Neural cell (in vitro differentiated cells): ENCODE measurements at regions not wholly inside any gene's neighbourhood (a gene's known extent, or its start where the extent isn't known, plus 50 kb on each side); places are given as distances from the start of the nearest gene placed in this dataset.

Experiments
- H2AFZ ChIP-seq: fragments of 200-600, 300-800 bp; sonication (generic), shearing (Covaris generic); 2 replicates; pipeline ENCODE4 v1.6.0; 2014; ENCODE audit warnings: low read depth, mild to moderate bottlenecking, antibody characterized with exemption, low read length, moderate library complexity
- H3F3A ChIP-seq: fragments of 200-600 bp; shearing (Covaris generic); 2 replicates; pipeline ENCODE4 v1.6.1; 2016; ENCODE audit warnings: mild to moderate bottlenecking, moderate library complexity, mixed read lengths, antibody characterized with exemption, low read length; ENCODE audit not compliant: insufficient read depth, poor library complexity, severe bottlenecking
- H3K27ac ChIP-seq: fragments of 200-600, 300-800 bp; sonication (generic), shearing (Covaris generic); 2 replicates; pipeline ENCODE4 v1.5.1; 2014; ENCODE audit warnings: mild to moderate bottlenecking, low read length, moderate library complexity
- H3K27me3 ChIP-seq: fragments of 300-800, 200-600 bp; sonication (generic), shearing (Covaris generic); 2 replicates; pipeline ENCODE4 v1.6.0; 2014; ENCODE audit warnings: mild to moderate bottlenecking, low read depth, low read length, moderate library complexity; ENCODE audit not compliant: insufficient read depth
- H3K36me3 ChIP-seq: fragments of 300-800, 200-600 bp; sonication (generic), shearing (Covaris generic); 2 replicates; pipeline ENCODE4 v1.5.1; 2014; ENCODE audit warnings: mild to moderate bottlenecking, antibody characterized with exemption, low read length, moderate library complexity; ENCODE audit not compliant: insufficient read depth
- H3K4me2 ChIP-seq: fragments of 300-800, 200-600 bp; sonication (generic), shearing (Covaris generic); 2 replicates; pipeline ENCODE4 v1.6.0; 2014; ENCODE audit warnings: mild to moderate bottlenecking, low read length
- H3K4me3 ChIP-seq: fragments of 300-800, 200-600 bp; sonication (generic), shearing (Covaris generic); 2 replicates; pipeline ENCODE4 v1.5.1; 2014; ENCODE audit warnings: mild to moderate bottlenecking, low read length, moderate library complexity
- H3K79me2 ChIP-seq: fragments of 200-600 bp; shearing (Covaris generic); replicated peaks from 2 replicates; pipeline ENCODE4 v1.6.0; 2014; ENCODE audit warnings: mild to moderate bottlenecking, low read length, moderate library complexity; ENCODE audit not compliant: insufficient read depth
- H3K9ac ChIP-seq: fragments of 300-800, 200-600 bp; sonication (generic), shearing (Covaris generic); 2 replicates; pipeline ENCODE4 v1.6.1; 2016; ENCODE audit warnings: mild to moderate bottlenecking, low read length, mixed read lengths
- H3K9me2 ChIP-seq: fragments of 200-600 bp; shearing (Covaris generic); 2 replicates; pipeline ENCODE4 v1.6.1; 2016; ENCODE audit warnings: mild to moderate bottlenecking, low read length, mixed read lengths; ENCODE audit not compliant: insufficient read depth
- H3K9me3 ChIP-seq: fragments of 200-600, 300-800 bp; sonication (generic), shearing (Covaris generic); 2 replicates; pipeline ENCODE4 v1.6.1; 2016; ENCODE audit warnings: mild to moderate bottlenecking, mixed run types, low read length, moderate library complexity, mixed read lengths
- H4K20me1 ChIP-seq: fragments of 200-600 bp; shearing (Covaris generic); 2 replicates; pipeline ENCODE4 v1.6.1; 2016; ENCODE audit warnings: mild to moderate bottlenecking, mixed run types; ENCODE audit not compliant: insufficient read depth
- CTCF ChIP-seq: fragments of 450-650 bp; IDR thresholded peaks from 2 replicates; pipeline ENCODE4 v1.5.1; 2014; ENCODE audit warnings: antibody characterized with exemption, mild to moderate bottlenecking, moderate library complexity; ENCODE audit not compliant: poor library complexity, severe bottlenecking
- EP300 ChIP-seq: fragments of 450-650 bp; conservative IDR thresholded peaks from 2 replicates; pipeline ENCODE4 v1.6.1; 2014; ENCODE audit warnings: antibody characterized with exemption, mild to moderate bottlenecking, moderate library complexity; ENCODE audit not compliant: poor library complexity, severe bottlenecking
- EZH2 ChIP-seq: fragments of 200-600, 300-800 bp; shearing (Covaris generic), sonication (generic); IDR thresholded peaks from 2 replicates; pipeline ENCODE4 v1.6.1; 2014; ENCODE audit warnings: antibody characterized with exemption, low read length, borderline replicate concordance, mild to moderate bottlenecking; ENCODE audit not compliant: insufficient read depth, poor library complexity, severe bottlenecking
- MXI1 ChIP-seq: fragments of 450-650 bp; conservative IDR thresholded peaks from 2 replicates; pipeline ENCODE4 v1.6.1; 2014; ENCODE audit warnings: antibody characterized with exemption, mild to moderate bottlenecking; ENCODE audit not compliant: poor library complexity, severe bottlenecking
- POLR2AphosphoS5 ChIP-seq: IDR thresholded peaks from 2 replicates; pipeline ENCODE4 v1.6.1; 2012
- RAD21 ChIP-seq: fragments of 450-650 bp; conservative IDR thresholded peaks from 2 replicates; pipeline ENCODE4 v1.6.1; 2014; ENCODE audit warnings: antibody characterized with exemption, mild to moderate bottlenecking, moderate library complexity
- REST ChIP-seq: IDR thresholded peaks from 2 replicates; pipeline ENCODE4 v1.6.1; 2012; ENCODE audit warnings: borderline replicate concordance
- SMC3 ChIP-seq: fragments of 450-650 bp; conservative IDR thresholded peaks from 2 replicates; pipeline ENCODE4 v1.6.1; 2014; ENCODE audit warnings: antibody characterized with exemption, mild to moderate bottlenecking, moderate library complexity; ENCODE audit not compliant: poor library complexity
- TAF1 ChIP-seq: IDR thresholded peaks from 2 replicates; pipeline ENCODE4 v1.6.1; 2012; ENCODE audit warnings: low read depth

GRCh38 chr6:170092826-170093225, 198.1 kb downstream of the DLL1 start:
- no peaks in the 10 kb centered on the region for H3K79me2 ChIP-seq
- no peak overlapping the region for H3K4me3 ChIP-seq
- H3K27me3 ChIP-seq = no peaks in the 10 kb centered on the region
- TF ChIP-seq POLR2AphosphoS5 (no peak), EZH2 (no peak), RAD21 (no peak), REST (no peak), SMC3 (no peak), MXI1 (no peak), EP300 (no peak), TAF1 (no peak), CTCF (no peak)
- H3K36me3 ChIP-seq = no peaks in the 10 kb centered on the region
- H3F3A ChIP-seq = peaks cover 4% of the 10 kb centered on the region
- no peaks in the 10 kb centered on the region for H3K9me3 ChIP-seq
- no peak overlapping the region for H2AFZ ChIP-seq
- no peak overlapping the region for H3K9ac ChIP-seq
- no peaks in the 10 kb centered on the region for H3K9me2 ChIP-seq
- no peak overlapping the region for H3K27ac ChIP-seq
- H3K4me2 ChIP-seq = no peak overlapping the region
- no peaks in the 10 kb centered on the region for H4K20me1 ChIP-seq

- H3K9me3 ChIP-seq = no peaks in the 10 kb centered on the region
- H3K4me2 ChIP-seq = no peak overlapping the region
- no peaks in the 10 kb centered on the region for H3K36me3 ChIP-seq
- no peak overlapping the region for H3K9ac ChIP-seq
- no peaks in the 10 kb centered on the region for H3K79me2 ChIP-seq
- no peak overlapping the region for H2AFZ ChIP-seq
- H3K9me2 ChIP-seq = no peaks in the 10 kb centered on the region
- H4K20me1 ChIP-seq = no peaks in the 10 kb centered on the region
- TF ChIP-seq EP300 = no peak
- no peak for TF ChIP-seq POLR2AphosphoS5
- TF ChIP-seq REST = no peak
- TF ChIP-seq SMC3 = no peak
- TF ChIP-seq CTCF = no peak
- no peak for TF ChIP-seq EZH2
- TF ChIP-seq MXI1 = no peak
- H3K27me3 ChIP-seq = no peaks in the 10 kb centered on the region
- H3K27ac ChIP-seq = no peak overlapping the region
- peaks cover 4% of the 10 kb centered on the region for H3F3A ChIP-seq
- H3K4me3 ChIP-seq = no peak overlapping the region
Measured at GRCh38 chr6:170091639-170092579, 199.0 kb downstream of the DLL1 start.
